Ramos (cell line): ENCODE measurements at regions not wholly inside any gene's neighbourhood (a gene's known extent, or its start where the extent isn't known, plus 50 kb on each side); places are given as distances from the start of the nearest gene placed in this dataset.

Experiments
- in situ Hi-C: fragments of 300-500 bp; cut with MboI; formaldehyde crosslinking; loops from one replicate; pipeline ENCODE4 v1.14.3; 2022; ENCODE audit warnings: low sequenced_read_pairs; ENCODE audit not compliant: unreplicated experiment

GRCh38 chr1:185593271-185593670 lies 140.9 kb upstream of the HMCN1 start:
- in situ Hi-C loops = no loop called here

- in situ Hi-C loops = no loop called here
Observed at GRCh38 chr1:185585770-185586169, 148.4 kb upstream of the HMCN1 start.

- in situ Hi-C loops = no loop called here
Observed at GRCh38 chr1:185581961-185582725, 152.0 kb upstream of the HMCN1 start.

GRCh38 chr1:185581020-185581419 lies 153.2 kb upstream of the HMCN1 start:
- in situ Hi-C loops = no loop called here

- in situ Hi-C loops = no loop called here
Observed at GRCh38 chr1:185578293-185578692, 155.9 kb upstream of the HMCN1 start.

GRCh38 chr1:185574139-185574875 lies 159.9 kb upstream of the HMCN1 start:
- in situ Hi-C loops = no loop called here

GRCh38 chr1:185573677-185574076 lies 160.5 kb upstream of the HMCN1 start:
- in situ Hi-C loops = no loop called here

GRCh38 chr1:185573162-185573561 lies 161.0 kb upstream of the HMCN1 start:
- in situ Hi-C loops = no loop called here

GRCh38 chr1:185570962-185571361 lies 163.2 kb upstream of the HMCN1 start:
- in situ Hi-C loops = no loop called here

GRCh38 chr1:185568155-185569123 lies 165.8 kb upstream of the HMCN1 start:
- in situ Hi-C loops = no loop called here

- in situ Hi-C loops = no loop called here
Observed at GRCh38 chr1:185567440-185567839, 166.8 kb upstream of the HMCN1 start.

- in situ Hi-C loops = no loop called here
Observed at GRCh38 chr1:185566995-185567394, 167.2 kb upstream of the HMCN1 start.

GRCh38 chr1:185565302-185565701 lies 168.9 kb upstream of the HMCN1 start:
- in situ Hi-C loops = no loop called here

GRCh38 chr1:185564816-185565215 lies 169.4 kb upstream of the HMCN1 start:
- in situ Hi-C loops = no loop called here

- in situ Hi-C loops = no loop called here
Observed at GRCh38 chr1:185562461-185563359, 171.5 kb upstream of the HMCN1 start.

GRCh38 chr1:185561629-185562028 lies 172.6 kb upstream of the HMCN1 start:
- in situ Hi-C loops = no loop called here

GRCh38 chr1:185560760-185561159 lies 173.4 kb upstream of the HMCN1 start:
- in situ Hi-C loops = no loop called here

GRCh38 chr1:185559684-185560331 lies 174.4 kb upstream of the HMCN1 start:
- in situ Hi-C loops = no loop called here

- in situ Hi-C loops = no loop called here
Observed at GRCh38 chr1:185559151-185559550, 175.0 kb upstream of the HMCN1 start.
